ENCODE measurements at regions not wholly inside any gene's neighbourhood (a gene's known extent, or its start where the extent isn't known, plus 50 kb on each side); places are given as distances from the start of the nearest gene placed in this dataset.

GRCh38 chr18:60146220-60146960, 226.2 kb downstream of the MC4R start:
- TF ChIP-seq CTCF (conservative IDR thresholded peaks at IDR 0.05; ENCODE audit: low read length) (no peak), EZH2phosphoT487 (IDR thresholded peaks at IDR 0.05; ENCODE audit: borderline replicate concordance) (no peak)

All from Loucy (cell line).